ENCODE measurements at regions not wholly inside any gene's neighbourhood (a gene's known extent, or its start where the extent isn't known, plus 50 kb on each side); places are given as distances from the start of the nearest gene placed in this dataset.

DNA sequence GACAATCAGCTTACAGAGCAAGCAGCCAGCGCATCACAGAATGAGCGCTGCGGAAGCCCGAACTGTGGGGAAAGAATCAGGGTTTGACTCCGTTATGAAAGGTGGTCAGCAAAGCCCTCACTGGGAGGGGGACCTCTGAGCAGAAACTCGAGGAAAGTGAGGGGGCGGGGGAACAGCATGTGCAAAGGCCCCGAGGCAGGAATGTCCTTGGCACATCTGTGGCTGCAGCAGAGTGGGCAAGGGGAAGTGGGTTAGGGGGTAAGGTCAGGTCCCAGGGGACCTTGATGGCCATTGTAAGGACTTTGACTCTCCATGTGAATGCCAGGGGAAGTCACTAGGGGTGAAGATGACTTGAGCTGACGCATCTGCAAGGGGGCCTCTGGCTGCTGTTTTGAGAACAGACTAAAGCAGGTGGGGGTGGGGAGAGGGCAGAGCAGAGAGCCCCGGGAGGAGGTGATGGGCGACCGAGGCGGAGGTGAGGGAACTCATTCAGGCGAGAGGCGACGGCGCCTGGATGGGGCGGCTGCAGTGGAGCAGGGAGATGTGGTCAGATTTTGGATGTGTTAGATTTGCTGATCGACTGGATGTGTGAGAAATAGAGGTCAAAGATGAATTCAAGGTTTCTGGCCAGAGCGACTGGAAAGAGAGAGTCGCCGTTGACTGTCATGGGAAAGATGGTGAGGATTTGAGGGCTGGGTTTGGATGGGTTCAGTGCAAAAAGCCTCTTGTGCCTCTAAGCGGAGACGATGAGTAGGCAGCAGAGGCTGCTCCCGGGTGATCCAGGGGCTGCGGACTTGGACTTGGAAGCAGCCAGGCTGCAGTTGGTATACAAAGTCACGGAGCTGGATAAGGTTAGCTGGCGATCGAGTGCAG, 108.0 kb upstream of the ZBTB40 start:
- DNase-seq (ENCODE audit: extremely low spot score): no peak
- TF ChIP-seq, protein P1, sequence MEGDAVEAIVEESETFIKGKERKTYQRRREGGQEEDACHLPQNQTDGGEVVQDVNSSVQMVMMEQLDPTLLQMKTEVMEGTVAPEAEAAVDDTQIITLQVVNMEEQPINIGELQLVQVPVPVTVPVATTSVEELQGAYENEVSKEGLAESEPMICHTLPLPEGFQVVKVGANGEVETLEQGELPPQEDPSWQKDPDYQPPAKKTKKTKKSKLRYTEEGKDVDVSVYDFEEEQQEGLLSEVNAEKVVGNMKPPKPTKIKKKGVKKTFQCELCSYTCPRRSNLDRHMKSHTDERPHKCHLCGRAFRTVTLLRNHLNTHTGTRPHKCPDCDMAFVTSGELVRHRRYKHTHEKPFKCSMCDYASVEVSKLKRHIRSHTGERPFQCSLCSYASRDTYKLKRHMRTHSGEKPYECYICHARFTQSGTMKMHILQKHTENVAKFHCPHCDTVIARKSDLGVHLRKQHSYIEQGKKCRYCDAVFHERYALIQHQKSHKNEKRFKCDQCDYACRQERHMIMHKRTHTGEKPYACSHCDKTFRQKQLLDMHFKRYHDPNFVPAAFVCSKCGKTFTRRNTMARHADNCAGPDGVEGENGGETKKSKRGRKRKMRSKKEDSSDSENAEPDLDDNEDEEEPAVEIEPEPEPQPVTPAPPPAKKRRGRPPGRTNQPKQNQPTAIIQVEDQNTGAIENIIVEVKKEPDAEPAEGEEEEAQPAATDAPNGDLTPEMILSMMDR (IDR thresholded peaks at IDR 0.05; ENCODE audit: control extremely low read depth, extremely low read depth, low read depth, missing control alignments): no peak
- POLR2A ChIA-PET: no interaction called here
- CTCF ChIA-PET: interaction anchor here (1.4 kb wide), 1 partner anchor 212 kb away, joined by 3 read pairs; no protein-coding TSS in a partner anchor

DNA sequence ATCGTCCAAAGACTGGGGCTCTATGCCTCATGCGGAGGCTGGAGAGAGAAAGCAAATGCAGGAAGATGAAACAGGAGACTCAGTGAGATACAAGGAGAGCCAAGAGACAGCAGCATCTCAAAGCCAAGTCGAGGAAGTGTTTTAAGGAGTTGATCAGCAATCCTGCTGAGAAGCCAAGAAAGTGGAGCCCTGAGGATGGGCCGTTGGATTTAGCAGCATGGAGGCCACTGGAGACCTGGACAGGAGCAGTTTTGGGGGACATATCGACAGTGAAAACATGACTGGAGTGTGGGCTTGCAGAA, 107.4 kb upstream of the ZBTB40 start:
- CTCF ChIA-PET: interaction anchor here (1.4 kb wide), 1 partner anchor 213 kb away, joined by 3 read pairs; no protein-coding TSS in a partner anchor
- POLR2A ChIA-PET: no interaction called here

GRCh38 chr1:22344851-22345560, 106.6 kb upstream of the ZBTB40 start:
- ChIA-PET POLR2A (no interaction called here), CTCF (interaction anchor here (1.4 kb wide), 1 partner anchor 213 kb away, joined by 3 read pairs; no protein-coding TSS in a partner anchor)
- TF ChIP-seq, protein P1 (IDR thresholded peaks at IDR 0.05; ENCODE audit: control extremely low read depth, extremely low read depth, low read depth, missing control alignments): no peak
- DNase-seq (ENCODE audit: extremely low spot score): no peak

More for the DNA sequence above, 107.4 kb upstream of the ZBTB40 start:
- TF ChIP-seq, protein P1 (IDR thresholded peaks at IDR 0.05; ENCODE audit: control extremely low read depth, extremely low read depth, low read depth, missing control alignments): no peak
- no peak for DNase-seq (ENCODE audit: extremely low spot score)

GRCh38 chr1:22347854-22348760, 103.5 kb upstream of the ZBTB40 start:
- POLR2A ChIA-PET: no interaction called here
- TF ChIP-seq, protein P1 (IDR thresholded peaks at IDR 0.05; ENCODE audit: control extremely low read depth, extremely low read depth, low read depth, missing control alignments): no peak
- CTCF ChIA-PET: no interaction called here
- no peak for DNase-seq (ENCODE audit: extremely low spot score)

DNA sequence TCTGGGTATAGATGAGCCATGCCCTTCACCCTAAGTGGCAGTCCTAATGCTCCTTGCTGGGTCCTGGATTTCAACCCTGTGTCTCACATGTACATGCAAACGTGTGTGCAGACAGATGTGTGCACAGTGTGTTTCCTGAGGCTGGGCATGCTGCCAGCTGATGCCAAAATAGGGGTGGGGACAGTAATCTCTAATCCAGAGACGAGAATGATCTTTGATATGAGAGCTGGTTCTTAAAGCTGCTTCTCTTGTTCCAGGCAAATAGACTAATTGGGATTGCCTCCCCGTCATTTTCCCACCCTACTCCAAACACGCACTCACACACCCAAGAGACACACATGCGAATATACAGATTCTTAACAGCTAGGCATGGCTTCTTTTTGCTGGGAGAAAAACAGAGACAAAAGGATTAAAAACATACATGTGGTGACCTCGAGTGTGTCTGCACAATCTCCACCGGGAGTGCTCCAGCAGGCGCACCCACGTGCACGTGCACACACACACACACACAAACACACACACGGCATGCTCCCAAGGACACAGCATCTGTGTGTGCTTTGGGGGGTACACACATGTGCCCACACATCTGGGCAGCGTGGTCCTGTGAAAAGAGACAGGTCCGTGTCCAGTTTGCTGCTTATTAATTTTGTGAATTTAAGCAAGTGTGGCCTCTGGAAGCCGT, 102.1 kb upstream of the ZBTB40 start:
- ChIA-PET POLR2A (no interaction called here), CTCF (no interaction called here)
- DNase-seq (ENCODE audit: extremely low spot score): no peak
- TF ChIP-seq, protein P1 (IDR thresholded peaks at IDR 0.05; ENCODE audit: control extremely low read depth, extremely low read depth, low read depth, missing control alignments): no peak

Measured in GM10248 (cell line).